Kidney (tissue), 13 donors: ENCODE measurements at regions not wholly inside any gene's neighbourhood (a gene's known extent, or its start where the extent isn't known, plus 50 kb on each side); places are given as distances from the start of the nearest gene placed in this dataset.
A peak's percentile ranks its signal among the peaks of the same experiment; 100 is the strongest.

ENCODE experiments used
- DNase-seq, 5 donors: peaks; one replicate each; pipeline ENCODE4 v3.0.0-alpha.2; 2013 to 2020
- FAIRE-seq: peaks from 2 replicates; lab custom pipeline; 2012; peaks lifted over from hg19 to GRCh38; lab: Jason Lieb, UNC
- H3K27ac ChIP-seq, 2 donors: one replicate each; pipeline ENCODE4 v1.7.0; 2013; ENCODE audit warnings: low read depth in 2 of 2, low read length in 2 of 2, inconsistent platforms in 1 of 2
- H3K27me3 ChIP-seq: one replicate; pipeline ENCODE4 v1.7.1; 2013; ENCODE audit warnings: low read length, inconsistent platforms; ENCODE audit not compliant: control insufficient read depth, insufficient read depth
- H3K36me3 ChIP-seq, 3 donors: one replicate each; pipeline versions ENCODE4 v1.7.0 to v1.7.1; 2013; ENCODE audit warnings: low read length in 3 of 3, control low read depth in 1 of 3, inconsistent platforms in 1 of 3; ENCODE audit not compliant: insufficient read depth in 3 of 3, control insufficient read depth in 2 of 3
- H3K4me1 ChIP-seq, 3 donors: one replicate each; pipeline versions ENCODE4 v1.7.0 to v1.7.1; 2013; ENCODE audit warnings: low read length in 3 of 3, inconsistent platforms in 1 of 3, low read depth in 1 of 3; ENCODE audit not compliant: control insufficient read depth in 2 of 3, insufficient read depth in 2 of 3
- H3K4me3 ChIP-seq, 3 donors: one replicate each; pipeline versions ENCODE4 v1.7.0 to v1.8.1; 2013; ENCODE audit warnings: low read length in 3 of 3, control low read depth in 1 of 3, inconsistent platforms in 1 of 3
- H3K9ac ChIP-seq, 3 donors: one replicate each; pipeline versions ENCODE4 v1.7.0 to v1.7.1; 2013; ENCODE audit warnings: low read length in 3 of 3, control low read depth in 1 of 3, inconsistent platforms in 1 of 3
- H3K9me3 ChIP-seq, 3 donors: one replicate each; pipeline versions ENCODE4 v1.7.0 to v1.7.1; 2013; ENCODE audit warnings: low read length in 3 of 3, control low read depth in 1 of 3, inconsistent platforms in 1 of 3; ENCODE audit not compliant: control insufficient read depth in 2 of 3, insufficient read depth in 1 of 3
- intact Hi-C: fragments of 100-400 bp; cut with DNase I; formaldehyde crosslinking; loops from one replicate; pipeline ENCODE4 v1.11.1; 2022
- TF ChIP-seq, protein P1 (sequence below): IDR thresholded peaks from 3 replicates; pipeline ENCODE4 v1.5.1; 2012; ENCODE audit warnings: mild to moderate bottlenecking, moderate library complexity, borderline replicate concordance; ENCODE audit not compliant: insufficient read depth; ENCODE audit errors: extremely low read depth
- donor health status: control.
- donor health status: control.
- donor health status: control.
- donor health status: control.
- donor health status: control.
- donor health status: DM: yes; HTN: yes; CAD: no.
- donor health status: Normal renal cell carcinoma (clear cell type).

DNA sequence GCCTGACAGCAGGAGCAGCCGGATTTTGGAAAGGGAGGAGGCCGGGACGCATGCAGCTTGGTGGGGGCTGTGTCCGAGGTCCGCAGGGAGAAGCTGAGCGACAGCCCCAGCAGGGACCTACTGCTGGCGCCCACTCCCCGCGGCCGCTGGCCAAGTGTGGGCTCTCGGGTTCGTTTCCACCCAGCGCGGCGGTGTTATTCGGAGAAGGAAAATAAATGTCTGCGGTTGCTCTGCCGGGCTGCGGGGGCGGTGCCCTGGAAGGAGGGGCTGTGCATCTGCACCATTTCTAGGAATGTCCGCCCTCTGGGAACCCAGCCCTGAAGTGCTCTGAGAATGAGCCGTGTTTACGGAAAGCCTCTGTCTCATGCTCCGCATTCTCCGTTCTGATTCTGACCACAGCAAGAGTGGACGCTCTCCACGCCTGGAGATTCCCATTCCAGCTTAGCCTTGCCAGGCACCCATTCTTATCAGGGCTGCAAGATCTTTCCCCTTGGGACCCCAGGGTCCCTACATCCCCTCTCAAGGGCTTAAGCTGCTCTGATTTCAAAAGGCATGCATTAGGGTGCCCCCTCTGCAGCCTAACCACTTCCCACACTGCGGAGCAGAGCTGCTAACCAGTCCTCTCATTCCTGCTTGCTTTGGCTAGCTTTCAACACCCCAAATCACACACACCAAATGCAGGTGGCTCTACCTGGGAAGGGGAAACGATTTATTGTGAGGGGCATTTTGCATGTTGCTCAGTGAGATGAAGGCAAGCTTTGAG is 256.6 kb upstream of the GLI3 start:
- Histone ChIP-seq H3K9me3 (no peaks in the 10 kb centered on the region), H3K36me3 (no peaks in the 10 kb centered on the region), H3K4me3 (peak overlapping the region; percentile 32 to 47 (median 45)), H3K27ac (no peak overlapping the region), H3K9ac (peak overlapping the region in 1 of 3 donors; percentile 9), H3K27me3 (no peaks in the 10 kb centered on the region), H3K4me1 (peaks cover 0 to 5% (median 0%) of the 10 kb centered on the region in 3 donors)
- TF ChIP-seq, protein P1, sequence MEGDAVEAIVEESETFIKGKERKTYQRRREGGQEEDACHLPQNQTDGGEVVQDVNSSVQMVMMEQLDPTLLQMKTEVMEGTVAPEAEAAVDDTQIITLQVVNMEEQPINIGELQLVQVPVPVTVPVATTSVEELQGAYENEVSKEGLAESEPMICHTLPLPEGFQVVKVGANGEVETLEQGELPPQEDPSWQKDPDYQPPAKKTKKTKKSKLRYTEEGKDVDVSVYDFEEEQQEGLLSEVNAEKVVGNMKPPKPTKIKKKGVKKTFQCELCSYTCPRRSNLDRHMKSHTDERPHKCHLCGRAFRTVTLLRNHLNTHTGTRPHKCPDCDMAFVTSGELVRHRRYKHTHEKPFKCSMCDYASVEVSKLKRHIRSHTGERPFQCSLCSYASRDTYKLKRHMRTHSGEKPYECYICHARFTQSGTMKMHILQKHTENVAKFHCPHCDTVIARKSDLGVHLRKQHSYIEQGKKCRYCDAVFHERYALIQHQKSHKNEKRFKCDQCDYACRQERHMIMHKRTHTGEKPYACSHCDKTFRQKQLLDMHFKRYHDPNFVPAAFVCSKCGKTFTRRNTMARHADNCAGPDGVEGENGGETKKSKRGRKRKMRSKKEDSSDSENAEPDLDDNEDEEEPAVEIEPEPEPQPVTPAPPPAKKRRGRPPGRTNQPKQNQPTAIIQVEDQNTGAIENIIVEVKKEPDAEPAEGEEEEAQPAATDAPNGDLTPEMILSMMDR = no peak
- FAIRE-seq = no peak
- DNase-seq = peak; percentile 80 to 90 (median 89)
- intact Hi-C loops = no loop called here

- no peak overlapping the region for H3K4me3 ChIP-seq
- no peak overlapping the region for H3K9ac ChIP-seq
- TF ChIP-seq, protein P1 = no peak
- no peak overlapping the region for H3K27ac ChIP-seq
- FAIRE-seq (no peak), DNase-seq (no peak)
- H3K9me3 ChIP-seq = no peaks in the 10 kb centered on the region
- intact Hi-C loops = no loop called here
- H3K4me1 ChIP-seq = peaks cover 0 to 5% (median 0%) of the 10 kb centered on the region in 3 donors
- no peaks in the 10 kb centered on the region for H3K27me3 ChIP-seq
- no peaks in the 10 kb centered on the region for H3K36me3 ChIP-seq
These were observed 255.9 kb upstream of the GLI3 start for GRCh38 chr7:42492920-42493319.

GRCh38 chr7:42491106-42491505 is 254.1 kb upstream of the GLI3 start:
- no peaks in the 10 kb centered on the region for H3K9me3 ChIP-seq
- H3K9ac ChIP-seq = no peak overlapping the region
- FAIRE-seq (no peak), DNase-seq (no peak)
- H3K4me1 ChIP-seq = peaks cover 0 to 5% (median 0%) of the 10 kb centered on the region in 3 donors
- intact Hi-C loops = no loop called here
- H3K27ac ChIP-seq = no peak overlapping the region
- TF ChIP-seq, protein P1 = no peak
- no peaks in the 10 kb centered on the region for H3K27me3 ChIP-seq
- no peaks in the 10 kb centered on the region for H3K36me3 ChIP-seq
- H3K4me3 ChIP-seq = no peak overlapping the region

GRCh38 chr7:42489299-42489698 is 252.3 kb upstream of the GLI3 start:
- Histone ChIP-seq H3K36me3 (no peaks in the 10 kb centered on the region), H3K9me3 (no peaks in the 10 kb centered on the region), H3K27ac (no peak overlapping the region), H3K4me1 (peaks cover 0 to 5% (median 0%) of the 10 kb centered on the region in 3 donors), H3K27me3 (no peaks in the 10 kb centered on the region), H3K4me3 (no peak overlapping the region), H3K9ac (no peak overlapping the region)
- TF ChIP-seq, protein P1 = no peak
- DNase-seq (no peak), FAIRE-seq (no peak)
- intact Hi-C loops = no loop called here
